ENCODE measurements at regions not wholly inside any gene's neighbourhood (a gene's known extent, or its start where the extent isn't known, plus 50 kb on each side); places are given as distances from the start of the nearest gene placed in this dataset.
"Not testable (repeated sequence)": the region's sequence is repeated elsewhere in the genome, so short reads cannot be mapped to it uniquely, and the experiment has no call there.

- no peak for DNase-seq (ENCODE audit: low spot score)
These were observed 211.0 kb upstream of the REG3G start for GRCh38 chr2:78814331-78814986.

GRCh38 chr2:78817430-78817829 lies 208.1 kb upstream of the REG3G start:
- DNase-seq (ENCODE audit: low spot score), result no peak

DNA sequence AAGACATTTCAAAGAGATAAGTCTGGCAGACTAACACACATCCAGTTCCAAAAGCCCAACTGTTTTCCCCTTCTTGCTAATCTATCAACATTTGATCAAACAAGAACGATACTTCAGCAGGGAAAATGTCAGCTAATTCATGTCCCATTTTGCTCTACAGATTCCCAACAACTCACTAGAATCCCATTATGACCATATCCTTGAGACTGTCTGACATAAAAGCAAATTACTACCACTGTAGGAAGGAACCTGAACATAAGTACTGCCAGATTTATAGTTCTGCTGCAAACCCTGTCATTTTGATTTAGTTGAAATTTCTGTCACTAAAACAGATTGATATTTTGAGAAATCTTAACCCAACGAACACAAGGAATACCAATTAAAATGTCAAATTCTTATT lies 193.0 kb upstream of the REG3G start:
- no peak for DNase-seq (ENCODE audit: low spot score)

DNA sequence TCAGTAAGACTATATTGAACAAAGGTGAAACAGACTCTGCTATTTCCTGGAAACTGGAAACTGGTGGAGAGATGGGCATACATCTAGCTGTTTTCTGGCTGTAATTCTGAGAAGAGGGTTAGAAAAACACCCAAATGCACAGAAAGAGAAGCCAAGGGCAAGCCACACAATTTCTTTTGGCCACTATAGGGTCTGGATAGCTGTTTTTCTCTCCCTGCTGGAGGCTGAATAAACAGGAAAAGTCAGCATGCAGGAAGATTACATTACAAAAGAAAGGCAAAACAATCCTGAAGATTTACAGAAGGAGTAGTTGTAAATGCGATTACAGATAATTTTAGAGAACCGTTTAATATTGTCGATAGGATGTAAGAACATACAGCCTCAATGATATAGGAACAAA lies 186.2 kb upstream of the REG3G start:
- no peak for DNase-seq (ENCODE audit: low spot score)

- DNase-seq (ENCODE audit: low spot score), result not testable (repeated sequence)
These were observed 185.2 kb upstream of the REG3G start for GRCh38 chr2:78840311-78840710.

- DNase-seq (ENCODE audit: low spot score), result no peak
These were observed 179.8 kb upstream of the REG3G start for GRCh38 chr2:78845664-78846185.

- peak; percentile 23 for DNase-seq (ENCODE audit: low spot score)
These were observed 164.0 kb upstream of the REG3G start for GRCh38 chr2:78861546-78861945.

GRCh38 chr2:78864205-78864604 lies 161.3 kb upstream of the REG3G start:
- DNase-seq (ENCODE audit: low spot score), result no peak

DNA sequence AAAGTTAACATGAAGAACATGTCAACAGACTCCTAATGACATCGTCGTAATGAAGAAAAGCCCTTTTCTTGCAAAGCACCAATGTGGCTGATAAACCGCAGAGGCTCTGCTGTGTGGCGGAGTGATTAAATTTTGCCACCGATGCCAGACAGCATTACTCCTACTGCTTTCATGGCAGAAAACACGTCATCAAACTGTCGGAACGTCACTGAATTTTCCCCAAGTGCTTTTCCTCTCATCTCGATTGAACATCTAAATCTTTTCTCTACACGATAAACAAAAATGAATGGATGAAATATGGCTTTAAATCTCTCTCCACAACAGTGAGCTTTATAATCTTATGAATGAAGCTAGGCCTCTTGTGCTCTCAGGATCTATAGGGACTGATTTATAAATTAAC lies 159.8 kb upstream of the REG3G start:
- DNase-seq (ENCODE audit: low spot score), result no peak

GRCh38 chr2:78870343-78870967 lies 155.0 kb upstream of the REG3G start:
- DNase-seq (ENCODE audit: low spot score), result no peak

- no peak for DNase-seq (ENCODE audit: low spot score)
These were observed 152.0 kb upstream of the REG3G start for GRCh38 chr2:78873526-78873925.

GRCh38 chr2:78876316-78876688 lies 149.2 kb upstream of the REG3G start:
- no peak for DNase-seq (ENCODE audit: low spot score)

DNA sequence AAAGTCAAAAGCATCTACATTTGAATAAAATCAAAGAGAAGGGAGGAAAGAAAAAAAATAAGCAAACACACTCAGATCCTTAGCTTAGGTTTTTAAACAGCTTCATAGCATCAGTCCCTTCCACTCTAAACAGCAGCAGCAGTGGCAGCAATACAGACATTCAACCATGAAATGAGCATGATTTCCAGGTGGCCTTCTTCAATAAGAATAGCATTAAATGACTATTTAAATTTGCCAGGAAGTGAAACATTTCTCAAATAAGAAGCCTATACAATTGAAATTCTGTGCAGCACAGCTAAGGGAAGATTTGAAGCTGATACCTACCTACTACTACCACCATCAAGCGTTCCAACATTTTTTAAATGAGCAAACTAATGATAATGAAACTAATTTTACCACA lies 138.1 kb upstream of the REG3G start:
- no peak for DNase-seq (ENCODE audit: low spot score)

- DNase-seq (ENCODE audit: low spot score), result no peak
These were observed 134.6 kb upstream of the REG3G start for GRCh38 chr2:78890935-78891334.

DNA sequence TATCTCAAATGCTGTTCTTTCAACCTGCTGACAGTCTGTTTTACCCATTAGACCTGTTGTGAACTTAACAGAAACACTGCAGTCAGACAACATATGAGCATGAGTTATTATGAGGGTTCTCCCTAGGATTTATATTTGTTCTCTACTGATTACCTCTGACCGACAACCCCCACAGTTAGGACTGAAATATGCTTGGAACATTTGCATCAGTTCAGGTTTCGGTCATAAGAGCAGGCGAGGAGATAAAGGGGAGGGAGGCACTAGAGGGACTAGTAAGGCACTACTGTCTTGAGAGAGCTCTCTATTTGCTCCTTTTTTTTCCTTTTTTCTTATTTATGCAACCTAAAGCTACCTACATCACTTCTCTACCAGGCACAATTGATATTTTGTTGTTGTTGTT lies 133.2 kb upstream of the REG3G start:
- DNase-seq (ENCODE audit: low spot score), result no peak

GRCh38 chr2:78895022-78895421 lies 130.5 kb upstream of the REG3G start:
- no peak for DNase-seq (ENCODE audit: low spot score)

DNA sequence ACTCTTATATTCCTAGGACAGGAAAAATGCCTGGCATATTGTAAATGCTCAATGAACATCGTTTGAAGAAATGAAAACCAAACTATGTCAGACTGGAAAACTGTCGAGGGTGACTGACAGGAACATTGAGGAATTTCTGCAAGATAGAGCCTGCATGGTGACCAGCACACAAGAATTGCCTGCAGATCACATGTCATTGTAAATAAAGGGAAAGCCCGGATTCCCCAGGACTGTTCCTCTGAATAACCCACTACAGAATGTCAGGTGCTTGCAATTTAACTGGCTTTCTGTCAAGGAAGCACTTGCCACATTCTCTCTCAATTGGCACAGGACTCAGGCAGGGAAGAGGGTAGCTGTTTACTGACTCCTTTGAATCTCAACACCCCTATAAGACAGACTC lies 129.0 kb upstream of the REG3G start:
- DNase-seq (ENCODE audit: low spot score), result no peak

- DNase-seq (ENCODE audit: low spot score), result no peak
These were observed 118.4 kb upstream of the REG3G start for GRCh38 chr2:78907089-78907488.

DNA sequence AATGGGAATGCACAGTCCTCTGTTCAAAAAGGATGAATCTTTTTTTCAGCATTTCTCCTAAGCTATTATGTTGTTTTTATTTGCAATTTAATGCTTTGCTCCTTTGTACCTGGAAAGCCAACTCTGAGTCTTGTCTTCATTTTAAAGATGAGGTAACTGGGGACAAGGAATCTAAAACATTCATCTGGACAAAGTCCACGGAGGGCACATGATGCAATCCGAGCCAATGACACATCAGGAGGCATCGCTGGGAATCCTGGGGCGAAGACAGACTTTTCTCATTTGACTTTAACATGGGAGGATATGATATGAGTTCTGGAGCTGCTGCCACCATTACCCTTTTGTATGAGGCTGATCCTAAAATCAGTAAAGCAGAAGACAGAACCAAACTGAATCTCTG lies 116.5 kb upstream of the REG3G start:
- peak; percentile 4 for DNase-seq (ENCODE audit: low spot score)

GRCh38 chr2:78910376-78910775 lies 115.1 kb upstream of the REG3G start:
- DNase-seq (ENCODE audit: low spot score), result no peak

GRCh38 chr2:78913257-78913656 lies 112.2 kb upstream of the REG3G start:
- no peak for DNase-seq (ENCODE audit: low spot score)

DNA sequence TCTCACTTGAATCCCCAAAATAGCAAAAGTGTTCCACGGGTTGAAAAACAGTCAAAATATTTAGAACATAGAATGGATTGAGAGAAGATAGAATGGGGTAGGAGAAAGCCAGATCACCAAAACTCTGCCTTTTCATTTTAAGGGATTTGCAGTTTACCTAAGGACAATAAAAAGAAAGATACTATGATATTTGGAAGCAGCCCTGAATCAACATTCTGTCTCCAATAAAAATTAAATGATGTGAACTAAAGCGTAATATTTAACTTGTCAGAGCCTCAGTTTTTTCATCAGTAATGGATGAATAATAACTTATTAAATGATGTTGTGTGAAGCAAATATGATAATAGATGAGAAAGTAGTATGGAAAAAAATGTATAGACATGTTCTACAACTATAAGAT lies 100.2 kb upstream of the REG3G start:
- DNase-seq (ENCODE audit: low spot score), result no peak

GRCh38 chr2:78928502-78928901 lies 97.0 kb upstream of the REG3G start:
- DNase-seq (ENCODE audit: low spot score), result no peak

DNA sequence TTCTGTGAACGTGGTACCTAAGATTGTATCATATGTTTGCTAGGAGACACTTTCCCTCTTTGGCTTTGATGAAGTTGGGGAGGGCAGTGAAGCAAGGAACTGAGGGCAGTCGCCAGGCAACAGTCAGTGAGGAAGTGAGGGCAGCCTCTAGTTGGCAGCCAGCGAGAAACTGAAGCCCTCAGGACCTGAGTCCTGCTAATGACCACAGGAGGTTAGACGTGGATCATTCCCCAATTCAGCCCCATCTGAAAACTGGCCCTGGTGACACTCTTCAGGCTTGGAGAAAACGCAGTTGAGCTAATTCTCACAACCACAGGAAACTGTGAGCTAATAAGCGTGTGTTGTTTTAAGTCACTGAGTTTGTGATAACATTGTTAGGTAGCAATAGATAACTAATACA lies 84.5 kb upstream of the REG3G start:
- DNase-seq (ENCODE audit: low spot score), result no peak

Data from SW480 (cell line).